NT2/D1 (cell line): ENCODE measurements at regions not wholly inside any gene's neighbourhood (a gene's known extent, or its start where the extent isn't known, plus 50 kb on each side); places are given as distances from the start of the nearest gene placed in this dataset.

Experiments used
- DNase-seq: peaks from one replicate; pipeline ENCODE4 v3.0.0-alpha.2; 2011; ENCODE audit warnings: low read depth, low spot score
- H3K27me3 ChIP-seq: 2 replicates; pipeline ENCODE4 v1.6.0; 2011; ENCODE audit warnings: mild to moderate bottlenecking; ENCODE audit not compliant: insufficient read length, insufficient read depth
- H3K36me3 ChIP-seq: 2 replicates; pipeline ENCODE4 v1.6.1; 2011; ENCODE audit warnings: mild to moderate bottlenecking, low read length, mixed read lengths; ENCODE audit not compliant: insufficient read depth, insufficient read length
- H3K4me1 ChIP-seq: 2 replicates; pipeline ENCODE4 v1.5.1; 2011; ENCODE audit not compliant: insufficient read depth, insufficient read length
- H3K4me3 ChIP-seq: 2 replicates; pipeline ENCODE4 v1.5.1; 2011; ENCODE audit warnings: low read depth; ENCODE audit not compliant: insufficient read length
- H3K9ac ChIP-seq: 2 replicates; pipeline ENCODE4 v1.6.0; 2011; ENCODE audit warnings: low read depth; ENCODE audit not compliant: insufficient read length
- H3K9me3 ChIP-seq: 2 replicates; pipeline ENCODE4 v1.5.1; 2011; ENCODE audit warnings: mild to moderate bottlenecking, low read length; ENCODE audit not compliant: insufficient read depth
- SUZ12 ChIP-seq: IDR thresholded peaks from 2 replicates; pipeline ENCODE4 v1.6.1; 2011; ENCODE audit not compliant: insufficient read length, insufficient read depth; ENCODE audit errors: extremely low read depth
- YY1 ChIP-seq: IDR thresholded peaks from 2 replicates; pipeline ENCODE4 v1.6.1; 2011; ENCODE audit not compliant: insufficient read length, insufficient read depth
- ZNF274 ChIP-seq: IDR thresholded peaks from 2 replicates; pipeline ENCODE4 v1.6.1; 2011; ENCODE audit warnings: mild to moderate bottlenecking, low read depth, low read length

- Histone ChIP-seq H3K9me3 (no peaks in the 10 kb centered on the region), H3K27me3 (no peaks in the 10 kb centered on the region), H3K36me3 (no peaks in the 10 kb centered on the region), H3K4me1 (no peaks in the 10 kb centered on the region), H3K9ac (no peak overlapping the region), H3K4me3 (no peak overlapping the region)
- TF ChIP-seq SUZ12 = no peak
- no peak for DNase-seq
These were observed 392.9 kb downstream of the PDGFC start for GRCh38 chr4:156578713-156579112.

- TF ChIP-seq ZNF274 (no peak), SUZ12 (no peak), YY1 (no peak)
- no peaks in the 10 kb centered on the region for H3K36me3 ChIP-seq
- H3K9ac ChIP-seq = no peak overlapping the region
- no peaks in the 10 kb centered on the region for H3K27me3 ChIP-seq
- H3K4me3 ChIP-seq = no peak overlapping the region
- no peaks in the 10 kb centered on the region for H3K9me3 ChIP-seq
- no peak for DNase-seq
- H3K4me1 ChIP-seq = no peaks in the 10 kb centered on the region
These were observed 393.6 kb downstream of the PDGFC start for GRCh38 chr4:156578005-156578404.

- no peak for DNase-seq
- Histone ChIP-seq H3K27me3 (no peaks in the 10 kb centered on the region), H3K9ac (no peak overlapping the region), H3K36me3 (no peaks in the 10 kb centered on the region), H3K4me3 (no peak overlapping the region), H3K9me3 (no peaks in the 10 kb centered on the region), H3K4me1 (no peaks in the 10 kb centered on the region)
- no peak for TF ChIP-seq ZNF274
These were observed 394.7 kb downstream of the PDGFC start for GRCh38 chr4:156576946-156577345.

GRCh38 chr4:156575430-156576073 lies 396.0 kb downstream of the PDGFC start:
- no peaks in the 10 kb centered on the region for H3K4me1 ChIP-seq
- TF ChIP-seq SUZ12 (no peak), YY1 (no peak), ZNF274 (no peak)
- H3K4me3 ChIP-seq = no peak overlapping the region
- H3K27me3 ChIP-seq = no peaks in the 10 kb centered on the region
- no peaks in the 10 kb centered on the region for H3K36me3 ChIP-seq
- no peak overlapping the region for H3K9ac ChIP-seq
- no peaks in the 10 kb centered on the region for H3K9me3 ChIP-seq
- no peak for DNase-seq

- H3K4me1 ChIP-seq = no peaks in the 10 kb centered on the region
- no peaks in the 10 kb centered on the region for H3K9me3 ChIP-seq
- no peak overlapping the region for H3K9ac ChIP-seq
- no peaks in the 10 kb centered on the region for H3K27me3 ChIP-seq
- DNase-seq = no peak
- no peak for TF ChIP-seq SUZ12
- TF ChIP-seq YY1 = no peak
- no peak for TF ChIP-seq ZNF274
- no peaks in the 10 kb centered on the region for H3K36me3 ChIP-seq
- H3K4me3 ChIP-seq = no peak overlapping the region
These were observed 400.5 kb downstream of the PDGFC start for GRCh38 chr4:156571146-156571545.

GRCh38 chr4:156569535-156569934 lies 402.1 kb downstream of the PDGFC start:
- DNase-seq = no peak
- TF ChIP-seq SUZ12 = no peak
- TF ChIP-seq YY1 = no peak
- TF ChIP-seq ZNF274 = no peak
- Histone ChIP-seq H3K27me3 (no peaks in the 10 kb centered on the region), H3K36me3 (no peaks in the 10 kb centered on the region), H3K9ac (no peak overlapping the region), H3K4me3 (no peak overlapping the region), H3K4me1 (no peaks in the 10 kb centered on the region), H3K9me3 (no peaks in the 10 kb centered on the region)

- H3K4me3 ChIP-seq = no peak overlapping the region
- no peaks in the 10 kb centered on the region for H3K27me3 ChIP-seq
- H3K9ac ChIP-seq = no peak overlapping the region
- peak; percentile 2 for DNase-seq
- no peaks in the 10 kb centered on the region for H3K4me1 ChIP-seq
- TF ChIP-seq YY1 = no peak
- no peak for TF ChIP-seq SUZ12
- H3K9me3 ChIP-seq = no peaks in the 10 kb centered on the region
- H3K36me3 ChIP-seq = no peaks in the 10 kb centered on the region
These were observed 403.1 kb downstream of the PDGFC start for GRCh38 chr4:156568484-156568883.

- H3K4me3 ChIP-seq = no peak overlapping the region
- no peak for TF ChIP-seq YY1
- TF ChIP-seq SUZ12 = no peak
- no peak for TF ChIP-seq ZNF274
- no peak overlapping the region for H3K9ac ChIP-seq
- no peaks in the 10 kb centered on the region for H3K4me1 ChIP-seq
- H3K9me3 ChIP-seq = no peaks in the 10 kb centered on the region
- H3K27me3 ChIP-seq = no peaks in the 10 kb centered on the region
- no peaks in the 10 kb centered on the region for H3K36me3 ChIP-seq
- no peak for DNase-seq
These were observed 403.6 kb downstream of the PDGFC start for GRCh38 chr4:156568041-156568440.
